Osteoblast (primary cell): ENCODE measurements at regions not wholly inside any gene's neighbourhood (a gene's known extent, or its start where the extent isn't known, plus 50 kb on each side); places are given as distances from the start of the nearest gene placed in this dataset.

ENCODE experiments used
- DNase-seq: peaks from one replicate; pipeline ENCODE4 v3.0.0; 2011; ENCODE audit warnings: low spot score, mixed read lengths; ENCODE audit not compliant: insufficient read length; ENCODE audit errors: missing footprints
- H2AFZ ChIP-seq: 2 replicates; pipeline ENCODE4 v1.6.0; 2011; ENCODE audit warnings: mild to moderate bottlenecking, low read length
- H3K27ac ChIP-seq: 2 replicates; pipeline ENCODE4 v1.5.1; 2011; ENCODE audit warnings: mild to moderate bottlenecking, low read depth, low read length, moderate library complexity
- H3K27me3 ChIP-seq: 2 replicates; pipeline ENCODE4 v1.6.0; 2012; ENCODE audit warnings: mild to moderate bottlenecking, control low read depth, inconsistent platforms, low read length, moderate library complexity; ENCODE audit not compliant: insufficient read depth
- H3K36me3 ChIP-seq: 2 replicates; pipeline ENCODE4 v1.5.1; 2011; ENCODE audit warnings: mild to moderate bottlenecking, low read length, control low read depth, moderate library complexity; ENCODE audit not compliant: insufficient read depth
- H3K4me1 ChIP-seq: 2 replicates; pipeline ENCODE4 v1.5.1; 2011; ENCODE audit warnings: mild to moderate bottlenecking, low read length, control low read depth, moderate library complexity; ENCODE audit not compliant: insufficient read depth
- H3K4me2 ChIP-seq: 2 replicates; pipeline ENCODE4 v1.6.0; 2011; ENCODE audit warnings: mild to moderate bottlenecking, low read length; ENCODE audit not compliant: insufficient read depth
- H3K4me3 ChIP-seq: fragments of 200-600 bp; sonication (generic); 3 replicates; pipeline ENCODE4 v1.5.1; 2012; ENCODE audit warnings: mild to moderate bottlenecking, low read length, inconsistent platforms; ENCODE audit not compliant: insufficient read depth
- H3K79me2 ChIP-seq: 2 replicates; pipeline ENCODE4 v1.6.0; 2012; ENCODE audit warnings: mild to moderate bottlenecking, low read length, control low read depth, inconsistent platforms; ENCODE audit not compliant: insufficient read depth
- H3K9me3 ChIP-seq: 2 replicates; pipeline ENCODE4 v1.5.1; 2011; ENCODE audit warnings: low read depth, low read length, control low read depth
- H4K20me1 ChIP-seq: 2 replicates; pipeline ENCODE4 v1.6.0; 2012; ENCODE audit warnings: mild to moderate bottlenecking, low read length, control low read depth; ENCODE audit not compliant: insufficient read depth
- TF ChIP-seq, protein P1 (sequence below): IDR thresholded peaks from 2 replicates; pipeline ENCODE4 v1.5.1; 2011; ENCODE audit warnings: mild to moderate bottlenecking, low read depth, low read length, moderate library complexity; ENCODE audit errors: extremely low read depth

DNA sequence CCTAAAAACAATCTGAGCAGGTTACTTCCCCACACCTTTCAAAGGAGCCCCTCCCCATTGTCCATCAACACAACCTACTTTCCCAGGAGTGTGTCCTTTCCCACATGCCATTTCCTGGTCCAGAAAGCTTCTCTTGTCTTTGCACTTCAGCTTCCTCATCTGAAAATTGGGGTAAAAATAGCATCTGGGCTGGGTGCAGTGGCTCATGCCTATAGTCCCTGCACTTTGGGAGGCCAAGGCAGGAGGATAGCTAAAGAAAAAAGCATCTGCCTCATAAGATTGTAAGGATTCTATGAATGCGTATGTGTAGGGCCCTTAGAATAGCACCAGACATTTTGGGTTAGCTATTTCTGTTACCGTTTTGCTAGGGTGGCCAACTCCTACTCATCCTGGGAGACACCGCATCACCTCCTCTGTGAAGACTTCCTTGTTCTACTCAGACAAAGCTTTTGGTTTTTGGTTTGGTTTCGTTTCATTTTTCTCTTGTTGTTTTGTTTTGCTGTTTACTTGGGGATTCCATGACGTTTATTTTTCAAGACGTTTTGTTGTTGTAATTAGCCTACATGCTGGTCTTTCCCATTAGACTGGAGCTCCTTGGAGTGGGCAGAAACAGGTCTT lies 224.4 kb upstream of the TLE3 start:
- TF ChIP-seq, protein P1, sequence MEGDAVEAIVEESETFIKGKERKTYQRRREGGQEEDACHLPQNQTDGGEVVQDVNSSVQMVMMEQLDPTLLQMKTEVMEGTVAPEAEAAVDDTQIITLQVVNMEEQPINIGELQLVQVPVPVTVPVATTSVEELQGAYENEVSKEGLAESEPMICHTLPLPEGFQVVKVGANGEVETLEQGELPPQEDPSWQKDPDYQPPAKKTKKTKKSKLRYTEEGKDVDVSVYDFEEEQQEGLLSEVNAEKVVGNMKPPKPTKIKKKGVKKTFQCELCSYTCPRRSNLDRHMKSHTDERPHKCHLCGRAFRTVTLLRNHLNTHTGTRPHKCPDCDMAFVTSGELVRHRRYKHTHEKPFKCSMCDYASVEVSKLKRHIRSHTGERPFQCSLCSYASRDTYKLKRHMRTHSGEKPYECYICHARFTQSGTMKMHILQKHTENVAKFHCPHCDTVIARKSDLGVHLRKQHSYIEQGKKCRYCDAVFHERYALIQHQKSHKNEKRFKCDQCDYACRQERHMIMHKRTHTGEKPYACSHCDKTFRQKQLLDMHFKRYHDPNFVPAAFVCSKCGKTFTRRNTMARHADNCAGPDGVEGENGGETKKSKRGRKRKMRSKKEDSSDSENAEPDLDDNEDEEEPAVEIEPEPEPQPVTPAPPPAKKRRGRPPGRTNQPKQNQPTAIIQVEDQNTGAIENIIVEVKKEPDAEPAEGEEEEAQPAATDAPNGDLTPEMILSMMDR = no peak
- no peaks in the 10 kb centered on the region for H3K36me3 ChIP-seq
- no peaks in the 10 kb centered on the region for H3K9me3 ChIP-seq
- no peak overlapping the region for H2AFZ ChIP-seq
- H3K4me2 ChIP-seq = no peak overlapping the region
- no peaks in the 10 kb centered on the region for H3K27me3 ChIP-seq
- DNase-seq = no peak
- H3K4me3 ChIP-seq = no peak overlapping the region
- H3K27ac ChIP-seq = no peak overlapping the region
- no peaks in the 10 kb centered on the region for H4K20me1 ChIP-seq
- peaks cover 42% of the 10 kb centered on the region for H3K4me1 ChIP-seq
- no peaks in the 10 kb centered on the region for H3K79me2 ChIP-seq

DNA sequence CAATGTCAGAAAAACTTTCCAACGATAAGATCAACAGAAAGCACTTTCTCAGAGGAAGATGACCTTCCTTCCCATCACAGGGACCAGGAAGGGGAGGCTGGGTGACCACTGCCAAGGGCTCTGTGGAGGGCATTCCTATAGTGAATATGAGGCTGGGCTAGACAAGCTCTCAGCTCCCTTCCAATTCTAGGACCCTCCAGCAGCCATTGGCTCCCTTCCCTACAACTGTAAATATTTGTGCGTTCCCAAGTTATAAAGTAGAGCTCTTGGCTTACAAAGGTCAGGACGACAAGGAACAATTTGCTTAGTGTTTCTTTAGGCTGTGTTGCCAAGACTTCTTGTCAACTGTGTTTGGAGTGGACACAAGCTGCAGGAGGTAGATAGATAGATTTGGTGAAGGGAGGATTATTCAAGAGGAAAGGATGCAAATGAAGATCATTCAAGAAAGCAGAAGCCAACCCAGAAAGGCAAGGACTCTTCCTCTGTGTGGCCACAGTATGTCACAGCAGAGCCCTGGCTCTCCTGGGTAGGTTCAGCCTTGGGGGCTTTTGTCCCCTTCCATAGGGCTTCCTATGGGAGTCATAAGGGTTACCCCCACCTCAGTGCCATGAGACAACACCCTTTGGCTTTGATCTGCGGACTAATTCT lies 223.6 kb upstream of the TLE3 start:
- H3K36me3 ChIP-seq = no peaks in the 10 kb centered on the region
- TF ChIP-seq, protein P1 = no peak

DNA sequence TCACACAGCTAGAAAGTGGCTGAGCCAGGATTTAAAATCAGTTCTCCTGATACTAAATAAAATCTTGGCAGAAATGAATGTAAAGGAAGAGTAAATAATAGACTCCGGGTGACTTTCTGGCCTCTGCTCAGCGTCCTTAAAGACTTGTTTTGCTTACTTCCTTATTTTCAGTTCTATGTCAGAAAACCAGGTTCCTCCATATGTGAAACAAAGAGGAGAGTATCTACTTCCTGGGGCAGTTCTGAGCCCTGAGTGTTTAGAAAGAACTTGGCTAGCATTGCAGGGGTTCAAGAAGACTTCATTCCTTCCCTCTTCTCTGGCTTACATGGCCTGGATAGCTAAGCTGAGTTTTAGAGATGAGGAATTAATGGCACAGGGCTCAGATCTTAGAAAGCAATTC lies 222.8 kb upstream of the TLE3 start:
- TF ChIP-seq, protein P1 = no peak
- H3K9me3 ChIP-seq = no peaks in the 10 kb centered on the region
- no peaks in the 10 kb centered on the region for H3K79me2 ChIP-seq
- no peak overlapping the region for H3K4me2 ChIP-seq
- H3K27me3 ChIP-seq = no peaks in the 10 kb centered on the region
- DNase-seq = no peak
- no peaks in the 10 kb centered on the region for H3K36me3 ChIP-seq
- no peaks in the 10 kb centered on the region for H4K20me1 ChIP-seq
- H3K4me1 ChIP-seq = peaks cover 52% of the 10 kb centered on the region
- H3K27ac ChIP-seq = no peak overlapping the region
- no peak overlapping the region for H3K4me3 ChIP-seq
- H2AFZ ChIP-seq = no peak overlapping the region

More for the DNA sequence above, 223.6 kb upstream of the TLE3 start:
- Histone ChIP-seq H4K20me1 (no peaks in the 10 kb centered on the region), H3K79me2 (no peaks in the 10 kb centered on the region), H3K27ac (no peak overlapping the region), H3K4me3 (no peak overlapping the region), H3K27me3 (no peaks in the 10 kb centered on the region), H3K4me1 (peaks cover 45% of the 10 kb centered on the region), H3K9me3 (no peaks in the 10 kb centered on the region), H3K4me2 (no peak overlapping the region), H2AFZ (no peak overlapping the region)
- no peak for DNase-seq

DNA sequence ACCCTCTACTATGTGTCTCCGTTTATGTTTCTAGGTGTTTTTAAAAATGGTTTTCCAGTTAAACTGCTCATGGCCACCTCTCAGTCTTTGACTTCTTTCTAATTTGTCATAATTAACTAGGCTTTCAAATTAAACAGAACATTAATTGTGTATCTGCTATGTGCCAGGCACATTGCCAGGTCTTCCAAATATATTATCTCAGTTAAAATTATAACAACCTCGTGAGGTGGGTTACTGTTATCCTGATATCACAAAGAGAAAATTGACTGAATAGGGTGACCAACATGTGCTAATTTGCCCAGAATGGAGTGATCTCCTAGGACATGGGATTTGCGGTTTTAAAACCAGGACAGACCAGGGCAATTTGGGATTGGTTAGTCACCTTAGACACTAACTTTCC lies 222.4 kb upstream of the TLE3 start:
- no peaks in the 10 kb centered on the region for H4K20me1 ChIP-seq
- no peaks in the 10 kb centered on the region for H3K9me3 ChIP-seq
- no peak overlapping the region for H3K4me2 ChIP-seq
- H2AFZ ChIP-seq = no peak overlapping the region
- peaks cover 52% of the 10 kb centered on the region for H3K4me1 ChIP-seq
- no peak for DNase-seq
- H3K36me3 ChIP-seq = no peaks in the 10 kb centered on the region
- no peaks in the 10 kb centered on the region for H3K27me3 ChIP-seq
- no peak overlapping the region for H3K4me3 ChIP-seq
- TF ChIP-seq, protein P1 = no peak
- H3K79me2 ChIP-seq = no peaks in the 10 kb centered on the region
- no peak overlapping the region for H3K27ac ChIP-seq
